RPMI7951 (cell line): ENCODE measurements at regions not wholly inside any gene's neighbourhood (a gene's known extent, or its start where the extent isn't known, plus 50 kb on each side); places are given as distances from the start of the nearest gene placed in this dataset.
"Not testable (repeated sequence)": the region's sequence is repeated elsewhere in the genome, so short reads cannot be mapped to it uniquely, and the experiment has no call there.

Experiments used
- DNase-seq: peaks from one replicate; pipeline ENCODE4 v3.0.0-alpha.2; 2012; ENCODE audit warnings: low read depth

GRCh38 chr10:90119631-90120280 is 418.4 kb downstream of the KIF20B start:
- DNase-seq, result not testable (repeated sequence)

- peak; percentile 73 for DNase-seq
Observed at GRCh38 chr10:90125456-90126255, 424.3 kb downstream of the KIF20B start.

- no peak for DNase-seq
Observed at GRCh38 chr10:90126256-90126595, 424.8 kb downstream of the KIF20B start.

- no peak for DNase-seq
Observed at GRCh38 chr10:90130321-90131086, 429.1 kb downstream of the KIF20B start.

GRCh38 chr10:90133606-90134005 is 432.2 kb downstream of the KIF20B start:
- DNase-seq, result no peak

GRCh38 chr10:90136731-90137316 is 435.4 kb downstream of the KIF20B start:
- peak; percentile 32 for DNase-seq

GRCh38 chr10:90138844-90139243 is 437.5 kb downstream of the KIF20B start:
- DNase-seq, result no peak

GRCh38 chr10:90141791-90142190 is 440.4 kb downstream of the KIF20B start:
- no peak for DNase-seq

GRCh38 chr10:90143937-90144336 is 442.5 kb downstream of the KIF20B start:
- no peak for DNase-seq

GRCh38 chr10:90148116-90148855 is 446.9 kb downstream of the KIF20B start:
- peak; percentile 75 for DNase-seq

- no peak for DNase-seq
Observed at GRCh38 chr10:90149563-90149962, 448.2 kb downstream of the KIF20B start.

- peak; percentile 49 for DNase-seq
Observed at GRCh38 chr10:90162271-90162853, 461.0 kb downstream of the KIF20B start.

- peak; percentile 67 for DNase-seq
Observed at GRCh38 chr10:90167174-90168064, 466.0 kb downstream of the KIF20B start.

- DNase-seq, result no peak
Observed at GRCh38 chr10:90168244-90168643, 466.9 kb downstream of the KIF20B start.

GRCh38 chr10:90171014-90171722 is 469.8 kb downstream of the KIF20B start:
- no peak for DNase-seq

GRCh38 chr10:90174531-90174930 is 473.1 kb downstream of the KIF20B start:
- no peak for DNase-seq

- DNase-seq, result peak; percentile 76
Observed at GRCh38 chr10:90175161-90175681, 473.8 kb downstream of the KIF20B start.

- peak; percentile 97 for DNase-seq
Observed at GRCh38 chr10:90179696-90180407, 478.5 kb downstream of the KIF20B start.
